Skeletal muscle tissue (tissue), 3 donors: ENCODE measurements at regions not wholly inside any gene's neighbourhood (a gene's known extent, or its start where the extent isn't known, plus 50 kb on each side); places are given as distances from the start of the nearest gene placed in this dataset.

ENCODE experiments used
- H3K27ac ChIP-seq: one replicate; pipeline ENCODE4 v1.7.0; 2013; ENCODE audit warnings: mild to moderate bottlenecking, low read depth, low read length, inconsistent platforms
- H3K27me3 ChIP-seq, 3 donors: one replicate each; pipeline ENCODE4 v1.7.0; 2013; ENCODE audit warnings: low read length in 3 of 3; ENCODE audit not compliant: control insufficient read depth in 3 of 3, insufficient read depth in 3 of 3
- H3K36me3 ChIP-seq, 3 donors: one replicate each; pipeline ENCODE4 v1.7.0; 2013; ENCODE audit warnings: low read length in 3 of 3; ENCODE audit not compliant: control insufficient read depth in 3 of 3, insufficient read depth in 3 of 3
- H3K4me1 ChIP-seq, 3 donors: one replicate each; pipeline ENCODE4 v1.7.0; 2013; ENCODE audit warnings: low read length in 3 of 3, mild to moderate bottlenecking in 3 of 3; ENCODE audit not compliant: control insufficient read depth in 3 of 3, insufficient read depth in 3 of 3
- H3K4me3 ChIP-seq, 3 donors: one replicate each; pipeline ENCODE4 v1.7.0; 2013; ENCODE audit warnings: low read length in 3 of 3
- H3K9ac ChIP-seq, 3 donors: one replicate each; pipeline ENCODE4 v1.7.0; 2013; ENCODE audit warnings: low read length in 3 of 3, mild to moderate bottlenecking in 3 of 3, moderate library complexity in 2 of 3, low read depth in 1 of 3
- H3K9me3 ChIP-seq, 3 donors: one replicate each; pipeline ENCODE4 v1.7.0; 2013; ENCODE audit warnings: low read length in 3 of 3; ENCODE audit not compliant: control insufficient read depth in 3 of 3
- donor health status: Osteomylitis.

DNA sequence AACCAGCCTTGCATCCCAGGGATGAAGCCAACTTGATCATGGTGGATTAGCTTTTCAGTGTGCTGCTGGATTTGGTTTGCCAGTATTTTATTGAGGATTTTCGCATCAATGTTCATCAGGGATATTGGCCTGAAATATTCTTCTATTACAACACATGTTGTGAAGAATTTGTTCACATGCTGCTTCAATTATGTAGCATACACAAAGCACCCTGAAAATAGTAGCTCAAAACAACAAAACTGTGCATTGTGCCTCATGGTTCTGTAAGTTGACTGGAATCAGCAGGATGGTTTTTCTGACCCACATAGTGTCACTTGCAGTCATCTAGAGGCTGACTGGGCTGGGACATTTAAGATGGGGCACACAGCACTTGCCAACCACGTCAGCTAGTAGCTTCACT, 193.9 kb downstream of the SYK start:
- Histone ChIP-seq H3K9ac (no peak overlapping the region), H3K36me3 (no peaks in the 10 kb centered on the region), H3K4me3 (no peak overlapping the region), H3K9me3 (no peaks in the 10 kb centered on the region), H3K27me3 (no peaks in the 10 kb centered on the region), H3K27ac (no peak overlapping the region), H3K4me1 (peaks cover 0 to 4% (median 0%) of the 10 kb centered on the region in 3 donors)

DNA sequence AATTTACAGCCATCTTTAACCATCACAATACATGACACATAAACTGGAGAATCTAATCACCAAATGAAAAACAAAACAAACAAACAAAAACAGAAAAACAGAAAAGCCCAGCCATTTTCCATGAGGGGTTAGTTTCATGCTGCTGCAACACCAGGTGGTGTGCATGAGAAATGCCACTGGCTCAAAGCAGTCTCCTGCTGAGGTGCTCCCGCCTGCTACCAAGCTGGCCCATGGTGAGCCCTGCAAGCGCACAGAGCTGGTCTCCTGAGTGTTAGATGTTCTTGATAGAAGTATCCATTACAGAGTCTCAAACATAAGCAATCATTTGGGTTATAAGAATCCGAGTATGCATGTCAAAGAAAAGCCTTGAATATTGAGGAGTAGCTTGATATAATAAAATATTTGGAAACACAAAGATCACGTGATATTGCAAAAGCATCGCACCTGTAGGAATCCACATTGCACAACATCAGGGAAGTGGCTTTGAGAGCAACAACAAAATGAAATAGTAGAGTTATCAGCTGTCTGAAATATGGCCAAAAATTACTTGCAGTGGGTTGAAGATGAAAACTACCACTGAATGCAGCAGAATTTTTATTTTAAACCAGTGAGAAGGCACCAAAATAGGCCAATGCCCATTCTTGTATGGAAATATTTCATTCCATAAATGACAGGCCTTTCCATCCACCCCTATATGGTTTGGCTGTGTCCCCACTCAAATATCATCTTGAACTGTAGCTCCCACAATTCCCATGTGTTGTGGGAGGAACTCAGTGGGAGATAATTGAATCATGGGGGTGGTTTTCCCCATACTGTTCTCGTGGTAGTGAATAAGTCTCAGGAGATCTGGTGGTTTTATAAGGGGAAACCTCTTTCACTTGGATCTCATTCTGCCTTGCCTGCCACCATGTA, 194.8 kb downstream of the SYK start:
- no peaks in the 10 kb centered on the region for H3K9me3 ChIP-seq

DNA sequence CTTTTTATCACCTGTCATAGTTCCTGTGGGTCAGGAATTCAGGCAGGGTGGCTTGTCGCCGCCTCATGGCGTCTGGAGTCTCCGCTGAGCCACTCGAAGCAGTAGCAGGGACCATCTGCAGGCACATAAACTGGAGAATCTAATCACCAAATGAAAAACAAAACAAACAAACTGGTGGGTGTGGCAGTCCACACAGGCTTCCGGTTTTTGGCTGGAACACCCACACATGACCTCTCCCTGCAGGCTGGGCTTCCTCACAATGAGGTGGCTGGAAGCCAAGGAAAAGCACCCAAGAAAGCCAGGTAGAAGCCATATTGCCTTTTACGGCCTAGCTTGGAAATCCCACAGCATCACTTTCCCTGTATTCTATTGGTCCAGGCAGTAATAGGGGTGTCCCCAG, 197.0 kb downstream of the SYK start:
- H3K36me3 ChIP-seq = no peaks in the 10 kb centered on the region
- H3K4me1 ChIP-seq = peaks cover 0 to 4% (median 0%) of the 10 kb centered on the region in 3 donors
- H3K27ac ChIP-seq = no peak overlapping the region
- H3K9ac ChIP-seq = no peak overlapping the region
- no peaks in the 10 kb centered on the region for H3K9me3 ChIP-seq
- no peak overlapping the region for H3K4me3 ChIP-seq
- H3K27me3 ChIP-seq = no peaks in the 10 kb centered on the region

More for the DNA sequence above, 194.8 kb downstream of the SYK start:
- Histone ChIP-seq H3K36me3 (no peaks in the 10 kb centered on the region), H3K4me3 (no peak overlapping the region), H3K27me3 (no peaks in the 10 kb centered on the region), H3K4me1 (peaks cover 0 to 4% (median 0%) of the 10 kb centered on the region in 3 donors), H3K9ac (no peak overlapping the region), H3K27ac (no peak overlapping the region)

DNA sequence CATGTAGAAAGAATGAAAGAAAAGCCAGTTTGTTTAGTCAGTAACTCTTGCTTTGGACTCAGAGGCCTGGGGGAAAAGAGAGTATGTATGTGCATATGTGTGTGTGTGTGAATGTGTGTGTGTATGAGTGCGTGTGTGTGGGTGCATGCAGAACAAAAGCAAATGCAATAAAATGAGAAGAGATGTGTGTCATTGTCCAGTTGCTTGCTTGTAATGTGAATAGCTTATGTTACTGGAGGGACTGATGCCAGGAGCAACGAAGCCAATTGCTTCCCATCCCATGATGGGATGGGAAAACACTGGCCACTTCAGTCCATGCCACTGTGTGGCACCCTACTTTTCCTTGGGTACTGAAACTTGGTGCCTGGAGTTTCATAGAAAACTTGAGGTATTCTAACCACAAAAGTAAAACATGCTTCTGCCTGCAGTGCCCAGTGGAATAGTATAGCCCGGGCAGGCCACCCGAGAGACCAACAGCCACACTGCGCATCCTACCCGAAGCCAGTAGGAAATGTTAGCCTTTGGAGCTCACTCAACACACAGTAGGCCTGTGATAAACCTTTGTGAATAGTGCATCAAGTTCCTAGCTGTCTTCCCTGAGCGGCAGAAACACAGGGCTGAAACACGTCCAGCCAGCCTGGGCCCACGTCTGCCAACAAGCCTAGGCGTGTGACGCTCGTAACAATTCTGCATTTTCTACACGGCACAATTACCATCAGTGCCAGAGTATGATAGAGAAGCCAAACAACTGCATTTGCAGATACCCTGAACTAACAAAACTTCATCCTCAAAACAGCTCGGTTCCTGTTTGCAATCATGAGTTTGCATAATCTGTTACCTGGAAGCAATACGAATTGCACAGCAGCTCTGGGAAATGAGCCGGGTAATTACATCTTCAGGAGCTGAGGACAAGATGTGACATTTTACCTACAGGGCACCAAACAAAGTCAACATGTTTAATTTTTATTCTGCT, 198.1 kb downstream of the SYK start:
- no peaks in the 10 kb centered on the region for H3K27me3 ChIP-seq
- no peaks in the 10 kb centered on the region for H3K9me3 ChIP-seq
- no peak overlapping the region for H3K27ac ChIP-seq
- peaks cover 0 to 4% (median 0%) of the 10 kb centered on the region in 3 donors for H3K4me1 ChIP-seq
- H3K4me3 ChIP-seq = no peak overlapping the region
- H3K36me3 ChIP-seq = no peaks in the 10 kb centered on the region
- no peak overlapping the region for H3K9ac ChIP-seq

DNA sequence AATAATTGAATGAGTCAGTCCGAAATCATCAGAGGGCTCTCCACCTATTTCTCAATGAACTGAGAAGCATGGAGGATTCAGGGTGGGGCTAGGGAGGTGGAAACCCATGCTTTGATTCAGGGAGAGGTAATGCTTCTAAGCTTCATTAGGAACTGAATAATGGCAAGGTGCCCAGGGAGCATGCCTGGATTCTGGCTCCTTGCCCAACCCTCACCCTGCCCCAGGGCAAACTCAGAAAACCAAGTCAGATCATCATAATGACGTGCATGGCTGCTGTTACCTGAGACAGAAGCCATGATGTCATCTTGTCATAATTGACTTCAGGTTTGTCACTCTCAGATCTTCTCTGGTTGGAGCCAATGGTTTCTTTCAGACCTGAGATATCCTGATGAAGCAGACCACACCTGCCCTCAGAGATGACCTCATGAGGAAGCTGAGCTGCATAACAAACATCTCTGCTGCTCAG, 199.6 kb downstream of the SYK start:
- Histone ChIP-seq H3K36me3 (no peaks in the 10 kb centered on the region), H3K4me1 (peaks cover 0 to 4% (median 0%) of the 10 kb centered on the region in 3 donors), H3K9ac (no peak overlapping the region), H3K4me3 (no peak overlapping the region), H3K27ac (no peak overlapping the region), H3K27me3 (no peaks in the 10 kb centered on the region), H3K9me3 (no peaks in the 10 kb centered on the region)

DNA sequence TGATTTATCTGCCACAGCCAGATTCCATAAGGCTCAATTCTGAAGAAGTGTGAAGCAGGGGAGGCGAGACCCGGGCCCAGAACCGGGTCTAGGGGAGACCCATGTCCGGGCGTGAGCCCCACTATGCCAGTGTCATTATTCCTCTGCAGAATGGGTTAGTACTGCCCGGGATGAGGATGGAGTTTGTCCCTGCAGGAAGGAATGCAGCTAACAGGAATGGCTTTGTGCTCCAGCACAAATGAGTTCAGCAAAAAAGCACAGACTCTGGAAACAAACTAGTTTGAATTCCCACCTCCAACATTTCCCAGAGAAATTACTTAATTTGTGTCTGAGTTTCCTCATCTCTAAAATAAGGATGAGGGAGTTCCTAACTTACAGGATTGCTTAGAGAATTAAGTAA, 202.9 kb downstream of the SYK start:
- Histone ChIP-seq H3K9ac (no peak overlapping the region), H3K9me3 (no peaks in the 10 kb centered on the region), H3K27ac (no peak overlapping the region), H3K27me3 (no peaks in the 10 kb centered on the region), H3K36me3 (no peaks in the 10 kb centered on the region), H3K4me1 (peaks cover 0 to 3% (median 0%) of the 10 kb centered on the region in 3 donors), H3K4me3 (no peak overlapping the region)

DNA sequence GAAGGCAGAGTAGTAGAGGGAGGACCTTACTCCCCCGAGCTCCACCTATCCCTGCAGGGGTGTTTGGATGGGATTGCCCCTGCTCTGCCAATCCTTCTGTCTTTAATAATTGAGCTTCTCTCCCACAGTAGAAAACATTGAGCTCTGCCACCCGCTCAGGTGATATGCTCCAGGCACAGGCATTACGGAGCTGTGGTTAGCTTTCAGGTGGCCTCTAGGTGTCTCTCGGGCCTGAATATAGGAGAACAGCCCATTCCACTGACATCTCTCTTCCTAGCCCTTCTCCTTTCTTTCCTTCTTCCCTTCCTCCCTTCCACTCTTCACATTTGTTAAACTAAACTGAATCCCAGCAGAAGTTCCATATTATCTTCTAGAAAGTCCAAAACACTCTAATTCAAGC, 203.4 kb downstream of the SYK start:
- Histone ChIP-seq H3K9ac (no peak overlapping the region), H3K4me1 (no peaks in the 10 kb centered on the region), H3K4me3 (no peak overlapping the region), H3K9me3 (no peaks in the 10 kb centered on the region), H3K27me3 (no peaks in the 10 kb centered on the region), H3K36me3 (no peaks in the 10 kb centered on the region), H3K27ac (no peak overlapping the region)

DNA sequence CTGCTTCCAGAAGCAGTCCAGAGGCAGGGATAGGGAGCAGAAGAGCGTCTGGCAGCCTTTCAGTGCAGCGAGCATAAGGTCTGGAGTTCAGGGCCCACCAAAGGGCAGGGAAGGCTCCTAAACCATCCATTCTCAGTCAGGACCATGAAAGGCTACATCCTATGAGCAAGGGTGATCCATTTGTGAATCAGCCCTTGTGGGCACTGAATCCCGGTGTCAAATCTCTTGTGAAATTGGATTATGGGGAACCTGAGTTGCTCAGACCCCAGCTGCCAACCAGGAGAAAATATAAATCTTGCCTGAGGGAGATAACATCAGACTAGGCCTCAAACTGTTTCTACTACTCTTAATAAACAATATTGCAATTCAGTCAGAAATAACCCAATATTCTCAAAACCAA, 204.4 kb downstream of the SYK start:
- Histone ChIP-seq H3K27me3 (no peaks in the 10 kb centered on the region), H3K4me1 (no peaks in the 10 kb centered on the region), H3K36me3 (no peaks in the 10 kb centered on the region), H3K9ac (no peak overlapping the region), H3K4me3 (no peak overlapping the region), H3K9me3 (no peaks in the 10 kb centered on the region), H3K27ac (no peak overlapping the region)

DNA sequence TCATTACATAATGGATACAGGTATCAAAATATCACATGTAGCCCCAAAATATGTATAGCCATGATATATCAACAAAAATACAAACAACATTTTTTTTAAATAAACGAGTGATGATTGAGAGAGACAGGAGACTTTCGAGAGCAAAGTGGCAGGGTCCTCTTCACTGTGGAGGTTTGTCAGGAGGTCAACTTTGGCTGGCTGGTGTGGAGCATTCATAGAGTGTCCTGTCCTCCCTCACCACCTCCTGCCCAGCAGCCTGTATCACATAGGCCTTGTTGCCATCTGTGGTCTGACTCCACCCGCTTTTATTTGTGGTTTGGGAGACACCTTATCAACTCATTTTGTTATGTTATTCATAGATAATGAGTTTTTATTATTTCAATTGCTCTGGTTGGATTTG, 206.9 kb downstream of the SYK start:
- H3K27ac ChIP-seq = no peak overlapping the region
- peaks cover 0 to 4% (median 0%) of the 10 kb centered on the region in 3 donors for H3K9me3 ChIP-seq
- no peaks in the 10 kb centered on the region for H3K4me1 ChIP-seq
- no peaks in the 10 kb centered on the region for H3K36me3 ChIP-seq
- H3K27me3 ChIP-seq = no peaks in the 10 kb centered on the region
- H3K4me3 ChIP-seq = no peak overlapping the region
- H3K9ac ChIP-seq = no peak overlapping the region
